RWPE1 (cell line): ENCODE measurements at regions not wholly inside any gene's neighbourhood (a gene's known extent, or its start where the extent isn't known, plus 50 kb on each side); places are given as distances from the start of the nearest gene placed in this dataset.
A peak's percentile ranks its signal among the peaks of the same experiment; 100 is the strongest.

ENCODE experiments used
- CTCF ChIA-PET: fragments of 350-600 bp; sonication (Branson Sonifier 250); formaldehyde crosslinking; extraction: SDS; loops from one replicate; lab custom pipeline; 2021; lab: Yijun Ruan, JAX
- POLR2A ChIA-PET: fragments of 400-600 bp; formaldehyde crosslinking; extraction: SDS; loops from one replicate; lab custom pipeline; 2020; ENCODE audit warnings: antibody characterized with exemption; ENCODE audit not compliant: low non-redundant PET; lab: Yijun Ruan, JAX
- DNase-seq: peaks from one replicate; pipeline ENCODE4 v3.0.0; 2012; ENCODE audit warnings: low spot score
- H3K27ac ChIP-seq: fragments of 450-650 bp; 2 replicates; pipeline ENCODE4 v1.5.1; 2017
- TF ChIP-seq, protein P1 (sequence below): fragments of 450-650 bp; conservative IDR thresholded peaks from 2 replicates; pipeline ENCODE4 v1.5.1; 2017; ENCODE audit warnings: low read depth, mild to moderate bottlenecking

DNA sequence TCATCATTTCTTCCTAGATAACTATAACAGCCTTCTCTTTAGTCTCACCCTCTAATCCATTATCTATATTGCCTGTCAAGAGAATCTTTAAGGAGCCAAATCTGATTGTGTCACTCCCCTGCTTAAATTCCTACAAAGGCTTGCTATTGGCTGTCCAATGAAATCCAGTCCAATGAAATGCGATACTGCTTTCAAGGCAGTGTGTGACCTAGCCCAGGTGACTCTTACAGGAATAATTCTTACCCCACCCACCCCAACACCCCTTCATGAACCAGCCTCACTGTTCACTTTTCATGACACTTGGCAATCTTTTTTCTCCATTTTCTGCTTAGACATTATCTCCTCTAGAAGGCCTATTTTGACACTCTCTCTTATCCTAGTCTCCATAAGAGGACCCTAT, 163.3 kb upstream of the MARCKS start:
- no peak overlapping the region for H3K27ac ChIP-seq
- POLR2A ChIA-PET: no interaction called here
- CTCF ChIA-PET: no interaction called here
- TF ChIP-seq, protein P1, sequence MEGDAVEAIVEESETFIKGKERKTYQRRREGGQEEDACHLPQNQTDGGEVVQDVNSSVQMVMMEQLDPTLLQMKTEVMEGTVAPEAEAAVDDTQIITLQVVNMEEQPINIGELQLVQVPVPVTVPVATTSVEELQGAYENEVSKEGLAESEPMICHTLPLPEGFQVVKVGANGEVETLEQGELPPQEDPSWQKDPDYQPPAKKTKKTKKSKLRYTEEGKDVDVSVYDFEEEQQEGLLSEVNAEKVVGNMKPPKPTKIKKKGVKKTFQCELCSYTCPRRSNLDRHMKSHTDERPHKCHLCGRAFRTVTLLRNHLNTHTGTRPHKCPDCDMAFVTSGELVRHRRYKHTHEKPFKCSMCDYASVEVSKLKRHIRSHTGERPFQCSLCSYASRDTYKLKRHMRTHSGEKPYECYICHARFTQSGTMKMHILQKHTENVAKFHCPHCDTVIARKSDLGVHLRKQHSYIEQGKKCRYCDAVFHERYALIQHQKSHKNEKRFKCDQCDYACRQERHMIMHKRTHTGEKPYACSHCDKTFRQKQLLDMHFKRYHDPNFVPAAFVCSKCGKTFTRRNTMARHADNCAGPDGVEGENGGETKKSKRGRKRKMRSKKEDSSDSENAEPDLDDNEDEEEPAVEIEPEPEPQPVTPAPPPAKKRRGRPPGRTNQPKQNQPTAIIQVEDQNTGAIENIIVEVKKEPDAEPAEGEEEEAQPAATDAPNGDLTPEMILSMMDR: no peak
- no peak for DNase-seq

DNA sequence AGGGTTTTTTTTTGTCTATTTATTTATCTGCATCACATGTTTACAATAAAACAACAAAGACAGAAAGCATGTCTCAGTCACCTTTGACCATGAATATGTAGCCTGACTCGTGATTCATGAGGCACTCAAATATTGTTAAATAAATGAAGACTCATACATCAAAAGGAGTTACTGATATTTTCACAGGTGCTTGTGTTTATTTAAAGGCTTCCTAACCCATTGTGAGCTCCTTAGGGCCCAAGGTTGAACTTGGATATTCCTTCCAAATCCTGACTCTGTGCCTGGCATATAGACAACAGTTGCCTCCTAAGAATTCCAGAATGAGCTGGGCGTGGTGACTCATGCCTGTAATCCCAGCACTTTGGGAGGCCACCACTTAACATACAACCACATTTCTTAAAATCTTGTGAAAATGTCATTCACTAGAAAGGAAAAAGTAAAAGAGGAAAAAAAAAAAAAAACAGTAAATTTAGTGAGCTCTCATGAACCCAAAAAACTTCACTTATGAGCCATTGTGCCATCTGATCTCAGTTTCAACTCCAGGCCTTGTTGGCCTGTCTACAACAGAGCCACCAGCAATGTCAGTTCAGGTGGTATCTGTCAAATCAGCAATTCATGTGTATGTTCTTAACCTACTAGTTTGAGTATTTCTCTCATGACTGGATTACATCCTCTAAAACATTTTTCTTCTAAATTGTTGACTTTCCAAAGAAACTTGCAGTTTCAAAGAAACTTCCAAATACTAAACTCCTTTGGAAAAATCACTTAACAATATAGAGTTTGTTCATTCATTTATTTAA, 162.7 kb upstream of the MARCKS start:
- ChIA-PET CTCF (no interaction called here), POLR2A (no interaction called here)
- no peak for DNase-seq
- TF ChIP-seq, protein P1: no peak
- H3K27ac ChIP-seq: no peak overlapping the region

DNA sequence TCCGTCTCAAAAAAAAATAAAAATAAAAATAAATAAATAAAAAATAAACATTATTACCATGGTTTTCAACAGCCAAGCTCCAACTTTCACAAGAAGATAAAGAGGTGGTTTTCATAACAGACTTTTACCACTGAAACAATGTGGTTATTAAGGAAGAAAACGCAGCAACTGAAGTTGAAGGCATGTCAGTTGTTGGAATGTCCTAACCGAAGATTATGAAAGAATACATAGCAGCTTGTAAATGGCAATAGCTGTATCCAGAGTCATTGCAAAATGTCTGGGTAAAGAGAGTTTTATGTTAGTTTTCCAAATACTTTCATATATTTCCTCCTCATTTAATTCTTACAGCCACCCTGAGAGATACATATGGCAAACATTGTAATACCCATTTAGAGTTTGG, 161.6 kb upstream of the MARCKS start:
- no peak overlapping the region for H3K27ac ChIP-seq
- DNase-seq: no peak
- ChIA-PET CTCF (no interaction called here), POLR2A (no interaction called here)
- TF ChIP-seq, protein P1: no peak

DNA sequence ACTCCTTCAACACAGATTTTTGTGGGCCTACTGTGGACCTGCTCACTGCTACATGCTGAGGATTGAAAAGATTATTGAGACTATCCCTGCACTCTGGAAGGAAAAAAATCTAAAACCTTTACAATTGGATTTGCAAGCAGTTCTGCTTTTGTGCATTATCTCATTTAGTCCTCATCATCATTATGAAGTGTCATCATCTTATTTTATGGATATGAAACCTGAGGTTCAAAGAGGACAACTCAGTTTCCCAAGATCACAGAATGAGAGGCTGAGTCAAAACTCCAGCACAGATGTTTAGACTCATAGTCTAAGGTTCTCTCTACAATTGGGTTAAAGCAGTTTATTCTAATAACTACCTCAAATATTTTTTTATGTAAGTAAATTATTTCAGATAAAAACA, 160.2 kb upstream of the MARCKS start:
- DNase-seq: no peak
- ChIA-PET POLR2A (no interaction called here), CTCF (no interaction called here)
- TF ChIP-seq, protein P1: no peak
- H3K27ac ChIP-seq: no peak overlapping the region

DNA sequence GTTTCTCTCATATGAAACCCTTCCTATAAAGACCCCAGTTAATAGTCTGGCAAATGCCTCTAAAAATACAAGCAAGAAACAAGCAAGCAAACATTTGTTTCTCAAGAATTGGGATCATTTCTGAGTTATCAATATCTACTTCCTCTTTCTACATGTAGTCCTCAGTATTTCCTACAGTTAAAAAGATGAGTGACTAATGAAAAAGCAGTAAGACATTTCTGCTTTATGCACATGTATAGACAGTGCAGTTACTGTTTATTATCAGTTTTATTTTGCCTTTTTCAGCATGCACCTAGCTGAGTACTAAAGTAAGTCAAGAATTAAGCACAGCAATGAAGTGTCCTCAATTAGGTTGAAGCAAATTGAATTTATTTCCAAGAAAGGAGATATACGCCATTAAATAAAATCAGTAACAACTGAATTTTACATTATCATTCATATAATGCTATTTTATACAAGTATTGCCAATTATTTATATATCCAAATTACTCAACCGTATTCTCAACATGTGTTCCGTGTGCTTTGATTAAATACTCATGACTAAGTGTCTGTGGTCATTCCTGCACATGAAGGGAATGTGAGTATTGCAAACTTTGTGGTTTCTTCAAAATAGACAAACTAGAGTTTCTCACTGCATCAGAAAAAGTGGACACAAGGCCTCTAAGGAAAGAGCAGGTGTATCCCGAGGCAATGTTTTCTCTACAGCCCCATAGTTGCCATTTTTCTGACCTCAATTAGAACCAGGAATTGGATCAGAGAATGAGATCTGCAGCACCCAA, 159.3 kb upstream of the MARCKS start:
- ChIA-PET CTCF (no interaction called here), POLR2A (no interaction called here)
- H3K27ac ChIP-seq: no peak overlapping the region
- DNase-seq: peak; percentile 46
- TF ChIP-seq, protein P1: no peak

DNA sequence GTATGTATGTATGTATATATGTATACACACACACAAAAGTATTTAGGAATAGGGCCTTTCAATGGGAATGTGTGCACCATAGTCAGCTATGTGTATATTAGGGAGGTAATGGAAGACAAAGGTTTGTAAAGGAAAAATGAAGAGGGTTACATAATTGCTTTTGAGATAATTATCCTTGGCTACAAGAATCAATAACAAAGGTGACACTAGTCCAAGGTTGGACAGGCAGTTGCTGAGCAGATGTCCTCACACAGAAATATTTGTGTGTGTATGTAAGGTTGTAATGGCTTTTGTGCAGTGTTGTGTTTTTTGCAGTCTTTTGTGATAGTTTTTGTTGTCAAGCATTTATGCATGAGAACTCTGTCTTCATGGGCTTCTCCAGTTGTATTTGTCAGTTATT, 157.9 kb upstream of the MARCKS start:
- ChIA-PET CTCF (no interaction called here), POLR2A (no interaction called here)
- H3K27ac ChIP-seq: no peak overlapping the region
- TF ChIP-seq, protein P1: no peak
- no peak for DNase-seq
